ENCODE measurements at regions not wholly inside any gene's neighbourhood (a gene's known extent, or its start where the extent isn't known, plus 50 kb on each side); places are given as distances from the start of the nearest gene placed in this dataset.
A peak's percentile ranks its signal among the peaks of the same experiment; 100 is the strongest.
"Not testable (repeated sequence)": the region's sequence is repeated elsewhere in the genome, so short reads cannot be mapped to it uniquely, and the experiment has no call there.

- DNase-seq (ENCODE audit: low read depth in 2 of 2): no peak
Observed at GRCh38 chr5:130955041-130955440, 210.0 kb downstream of the HINT1 start.

GRCh38 chr5:130954336-130954735, 210.7 kb downstream of the HINT1 start:
- no peak for DNase-seq (ENCODE audit: low read depth in 2 of 2)

GRCh38 chr5:130939059-130939458, 226.0 kb downstream of the HINT1 start:
- DNase-seq (ENCODE audit: low read depth in 2 of 2): no peak

GRCh38 chr5:130937046-130937445, 228.0 kb downstream of the HINT1 start:
- DNase-seq (ENCODE audit: low read depth in 2 of 2): no peak

GRCh38 chr5:130923543-130924124, 241.4 kb downstream of the HINT1 start:
- no peak for DNase-seq (ENCODE audit: low read depth in 2 of 2)

- DNase-seq (ENCODE audit: low read depth in 2 of 2): no peak
Observed at GRCh38 chr5:130912088-130912487, 253.0 kb downstream of the HINT1 start.

- no peak for DNase-seq (ENCODE audit: low read depth in 2 of 2)
Observed at GRCh38 chr5:130908186-130908585, 256.9 kb downstream of the HINT1 start.

GRCh38 chr5:130897537-130898195, 267.4 kb downstream of the HINT1 start:
- DNase-seq (ENCODE audit: low read depth in 2 of 2): not testable (repeated sequence)

- DNase-seq (ENCODE audit: low read depth in 2 of 2): not testable (repeated sequence)
Observed at GRCh38 chr5:130897181-130897536, 267.9 kb downstream of the HINT1 start.

GRCh38 chr5:130896636-130897035, 268.4 kb downstream of the HINT1 start:
- no peak for DNase-seq (ENCODE audit: low read depth in 2 of 2)

GRCh38 chr5:130893006-130893405, 272.1 kb downstream of the HINT1 start:
- no peak for DNase-seq (ENCODE audit: low read depth in 2 of 2)

GRCh38 chr5:130890610-130891009, 274.4 kb downstream of the HINT1 start:
- no peak for DNase-seq (ENCODE audit: low read depth in 2 of 2)

- no peak for DNase-seq (ENCODE audit: low read depth in 2 of 2)
Observed at GRCh38 chr5:130885691-130886090, 279.4 kb downstream of the HINT1 start.

- DNase-seq (ENCODE audit: low read depth in 2 of 2): no peak
Observed at GRCh38 chr5:130885027-130885426, 280.0 kb downstream of the HINT1 start.

GRCh38 chr5:130884023-130884422, 281.0 kb downstream of the HINT1 start:
- no peak for DNase-seq (ENCODE audit: low read depth in 2 of 2)

- DNase-seq (ENCODE audit: low read depth in 2 of 2): no peak
Observed at GRCh38 chr5:130875656-130876055, 289.4 kb downstream of the HINT1 start.

GRCh38 chr5:130874861-130875417, 290.1 kb downstream of the HINT1 start:
- DNase-seq (ENCODE audit: low read depth in 2 of 2): no peak

GRCh38 chr5:130871346-130872086, 293.5 kb downstream of the HINT1 start:
- DNase-seq (ENCODE audit: low read depth in 2 of 2): peak; percentile 9 to 15

GRCh38 chr5:130870691-130871090, 294.4 kb downstream of the HINT1 start:
- no peak for DNase-seq (ENCODE audit: low read depth in 2 of 2)

- no peak for DNase-seq (ENCODE audit: low read depth in 2 of 2)
Observed at GRCh38 chr5:130868186-130868840, 296.7 kb downstream of the HINT1 start.

- DNase-seq (ENCODE audit: low read depth in 2 of 2): no peak
Observed at GRCh38 chr5:130845049-130845765, 319.8 kb downstream of the HINT1 start.

All from stimulated activated CD4-positive, alpha-beta T cell treated with anti-CD3 and anti-CD28 coated beads, Interleukin-12 subunit alpha, Interleukin-12 subunit beta, amount 100 ng/mL, for 24 hours (primary cell).